ENCODE measurements at regions not wholly inside any gene's neighbourhood (a gene's known extent, or its start where the extent isn't known, plus 50 kb on each side); places are given as distances from the start of the nearest gene placed in this dataset.

DNA sequence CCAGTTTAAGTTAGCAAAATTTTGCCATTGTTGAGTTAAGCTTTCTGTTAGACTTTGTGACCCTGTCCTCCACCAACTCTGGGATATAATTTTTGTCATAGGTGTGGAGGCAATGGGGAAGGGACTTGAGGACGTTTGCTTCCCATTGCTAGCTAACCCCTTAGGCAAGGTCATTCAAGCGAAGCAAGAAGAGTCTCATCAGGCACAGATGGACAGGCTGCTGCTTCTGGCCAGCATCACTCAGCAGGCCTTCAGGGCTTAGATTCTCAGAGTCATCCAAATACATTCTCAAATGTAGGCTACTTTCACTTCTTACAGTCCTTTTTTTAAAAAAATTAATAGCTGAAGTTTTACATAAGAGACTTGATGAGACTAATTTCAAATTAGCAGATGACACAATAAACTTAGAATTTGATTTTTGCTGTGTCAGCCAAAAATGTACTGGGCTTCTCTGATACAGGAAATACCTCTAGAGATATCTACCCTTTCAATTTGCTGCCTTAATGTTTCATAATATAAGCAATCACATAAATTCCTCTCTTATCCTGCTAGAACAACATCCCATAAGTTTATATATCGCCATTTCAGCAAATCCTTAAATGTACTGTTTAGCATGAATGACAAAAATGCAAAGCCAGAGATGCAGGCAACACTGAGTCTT, 875.2 kb downstream of the FLRT2 start:
- no peaks in the 10 kb centered on the region for H4K20me1 ChIP-seq
- H3K4me3 ChIP-seq, result no peak overlapping the region
- no peak overlapping the region for H3K27ac ChIP-seq
- H3K36me3 ChIP-seq, result no peaks in the 10 kb centered on the region
- H3K4me2 ChIP-seq, result no peak overlapping the region
- no peak overlapping the region for H3K9ac ChIP-seq
- no peaks in the 10 kb centered on the region for H3K27me3 ChIP-seq
- TF ChIP-seq Cebpa-rat (IDR thresholded peaks at IDR 0.05), result no peak
- 0 out of 22 replicates have a peak, but pooled peaks cover 0 to 4% (median 0%) of the 10 kb centered on the region in 11 experiments for H3K9me3 ChIP-seq (replicated peaks in 1 of 11)
- H3K4me1 ChIP-seq, result no peaks in the 10 kb centered on the region

DNA sequence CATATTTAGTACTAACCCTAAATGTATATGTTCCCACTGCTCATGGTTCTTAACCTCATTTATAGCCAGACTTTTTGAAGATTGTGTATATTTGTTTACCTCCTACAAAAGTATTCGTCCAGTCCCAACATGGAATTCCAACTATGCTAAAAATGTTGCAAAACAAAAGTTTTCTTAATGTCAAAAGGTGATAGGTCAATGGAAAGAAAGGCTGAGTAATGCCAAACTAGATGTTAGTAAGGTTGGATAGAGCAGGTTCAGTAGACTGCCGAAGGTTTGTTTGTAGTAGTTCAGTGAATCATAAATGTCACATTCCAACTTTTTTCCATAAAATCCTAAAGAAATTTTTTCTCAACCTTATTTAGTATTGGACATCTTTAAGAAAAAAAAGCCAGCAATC, 874.5 kb downstream of the FLRT2 start:
- Histone ChIP-seq H4K20me1 (no peaks in the 10 kb centered on the region), H3K9ac (no peak overlapping the region), H3K27ac (no peak overlapping the region), H3K4me1 (no peaks in the 10 kb centered on the region), H3K4me3 (no peak overlapping the region), H3K27me3 (no peaks in the 10 kb centered on the region), H3K36me3 (no peaks in the 10 kb centered on the region), H3K9me3 (replicated peaks in 1 of 11) (0 out of 22 replicates have a peak, but pooled peaks cover 0 to 4% (median 0%) of the 10 kb centered on the region in 11 experiments), H3K4me2 (no peak overlapping the region)
- no peak for TF ChIP-seq Cebpa-rat (IDR thresholded peaks at IDR 0.05)

- no peak overlapping the region for H3K4me2 ChIP-seq
- H3K9ac ChIP-seq, result no peak overlapping the region
- no peaks in the 10 kb centered on the region for H4K20me1 ChIP-seq
- H3K36me3 ChIP-seq, result no peaks in the 10 kb centered on the region
- H3K4me1 ChIP-seq, result no peaks in the 10 kb centered on the region
- H3K27me3 ChIP-seq, result no peaks in the 10 kb centered on the region
- 0 out of 22 replicates have a peak, but pooled peaks cover 0 to 4% (median 0%) of the 10 kb centered on the region in 11 experiments for H3K9me3 ChIP-seq (replicated peaks in 1 of 11)
- no peak overlapping the region for H3K27ac ChIP-seq
- TF ChIP-seq Cebpa-rat (IDR thresholded peaks at IDR 0.05), result no peak
- no peak overlapping the region for H3K4me3 ChIP-seq
Measured at GRCh38 chr14:86402545-86402944, 872.6 kb downstream of the FLRT2 start.

- no peak overlapping the region for H3K4me2 ChIP-seq
Measured at GRCh38 chr14:86391085-86391484, 861.1 kb downstream of the FLRT2 start.

DNA sequence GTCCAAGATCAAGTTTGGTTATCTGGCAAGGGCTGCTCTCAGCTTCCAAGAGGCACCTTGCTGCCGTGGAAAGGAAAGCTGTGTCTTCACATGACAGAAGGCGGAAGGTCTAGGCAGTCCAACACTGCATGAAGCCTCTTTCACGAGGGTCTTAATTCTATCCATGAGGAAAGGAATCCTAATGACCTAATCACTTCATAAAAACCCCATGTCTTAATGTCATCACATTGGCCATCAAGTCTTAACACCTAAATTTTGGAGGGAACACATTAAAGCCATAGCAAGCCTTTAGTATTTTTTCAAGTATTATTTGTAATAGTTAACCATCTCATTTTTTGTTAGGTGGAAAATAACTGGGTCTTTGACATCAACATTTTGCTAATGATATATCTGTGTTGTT, 858.3 kb downstream of the FLRT2 start:
- no peaks in the 10 kb centered on the region for H3K27me3 ChIP-seq
- H4K20me1 ChIP-seq, result no peaks in the 10 kb centered on the region
- H3K36me3 ChIP-seq, result no peaks in the 10 kb centered on the region
- H3K4me1 ChIP-seq, result no peaks in the 10 kb centered on the region
- H3K9ac ChIP-seq, result no peak overlapping the region
- no peak for TF ChIP-seq Cebpa-rat (IDR thresholded peaks at IDR 0.05)
- no peak overlapping the region for H3K27ac ChIP-seq
- no peak overlapping the region for H3K4me2 ChIP-seq
- no peak overlapping the region for H3K4me3 ChIP-seq
- H3K9me3 ChIP-seq (replicated peaks in 1 of 11), result peaks cover 18 to 25% (median 20%) of the 10 kb centered on the region in 11 experiments

More at GRCh38 chr14:86391085-86391484, 861.1 kb downstream of the FLRT2 start:
- Histone ChIP-seq H3K36me3 (no peaks in the 10 kb centered on the region), H3K9ac (no peak overlapping the region), H3K4me1 (no peaks in the 10 kb centered on the region), H3K27me3 (no peaks in the 10 kb centered on the region), H4K20me1 (no peaks in the 10 kb centered on the region), H3K9me3 (replicated peaks in 1 of 11) (peaks cover 18 to 30% (median 24%) of the 10 kb centered on the region in 11 experiments), H3K4me3 (no peak overlapping the region), H3K27ac (no peak overlapping the region)
- TF ChIP-seq Cebpa-rat (IDR thresholded peaks at IDR 0.05), result no peak

GRCh38 chr14:86373886-86374285, 843.9 kb downstream of the FLRT2 start:
- Histone ChIP-seq H3K27me3 (no peaks in the 10 kb centered on the region), H3K36me3 (no peaks in the 10 kb centered on the region; a peak in 2 of 22 replicates), H3K4me1 (no peaks in the 10 kb centered on the region), H3K4me3 (no peak overlapping the region), H3K4me2 (no peak overlapping the region), H3K27ac (no peak overlapping the region), H4K20me1 (no peaks in the 10 kb centered on the region), H3K9ac (no peak overlapping the region), H3K9me3 (replicated peaks in 1 of 11) (peaks cover 24 to 40% (median 29%) of the 10 kb centered on the region in 11 experiments)
- TF ChIP-seq Cebpa-rat (IDR thresholded peaks at IDR 0.05), result no peak

GRCh38 chr14:86372402-86372801, 842.5 kb downstream of the FLRT2 start:
- Histone ChIP-seq H3K9ac (no peak overlapping the region), H3K4me3 (no peak overlapping the region), H3K4me2 (no peak overlapping the region), H3K4me1 (no peaks in the 10 kb centered on the region), H3K36me3 (no peaks in the 10 kb centered on the region; a peak in 2 of 22 replicates), H3K9me3 (replicated peaks in 1 of 11) (peaks cover 24 to 40% (median 29%) of the 10 kb centered on the region in 11 experiments), H3K27me3 (no peaks in the 10 kb centered on the region), H4K20me1 (no peaks in the 10 kb centered on the region), H3K27ac (no peak overlapping the region)
- no peak for TF ChIP-seq Cebpa-rat (IDR thresholded peaks at IDR 0.05)

DNA sequence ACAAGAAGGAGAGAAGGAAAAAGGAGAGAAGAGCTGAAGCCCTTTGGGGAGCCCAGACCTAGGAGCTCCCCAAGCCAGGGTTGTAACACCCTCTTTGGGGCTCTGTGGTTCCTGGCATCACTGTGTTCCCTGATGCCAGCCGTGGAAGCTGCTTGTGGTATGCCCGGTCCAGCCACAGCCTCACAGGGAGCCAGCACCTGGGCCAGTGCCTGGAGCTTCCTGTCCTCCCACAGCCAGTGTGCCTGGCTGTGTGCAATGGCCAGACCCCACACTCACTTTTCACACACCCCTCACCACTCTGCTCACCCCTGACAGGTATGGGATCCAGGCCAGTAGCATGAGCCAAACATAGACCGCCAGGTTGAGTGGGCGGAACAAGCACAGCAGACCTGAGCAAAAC, 834.7 kb downstream of the FLRT2 start:
- TF ChIP-seq Cebpa-rat (IDR thresholded peaks at IDR 0.05), result no peak
- Histone ChIP-seq H3K4me2 (no peak overlapping the region), H3K36me3 (no peaks in the 10 kb centered on the region), H3K27me3 (no peaks in the 10 kb centered on the region), H3K9me3 (replicated peaks in 1 of 11) (peaks cover 16 to 28% (median 19%) of the 10 kb centered on the region in 11 experiments; a peak in 21 of 22 replicates), H3K27ac (no peak overlapping the region), H3K4me3 (no peak overlapping the region), H4K20me1 (no peaks in the 10 kb centered on the region), H3K9ac (no peak overlapping the region), H3K4me1 (0 out of 20 replicates have a peak, but pooled peaks cover 0 to 3% (median 0%) of the 10 kb centered on the region in 10 experiments)

GRCh38 chr14:86363576-86363975, 833.6 kb downstream of the FLRT2 start:
- TF ChIP-seq Cebpa-rat (IDR thresholded peaks at IDR 0.05), result no peak
- no peak overlapping the region for H3K4me3 ChIP-seq

DNA sequence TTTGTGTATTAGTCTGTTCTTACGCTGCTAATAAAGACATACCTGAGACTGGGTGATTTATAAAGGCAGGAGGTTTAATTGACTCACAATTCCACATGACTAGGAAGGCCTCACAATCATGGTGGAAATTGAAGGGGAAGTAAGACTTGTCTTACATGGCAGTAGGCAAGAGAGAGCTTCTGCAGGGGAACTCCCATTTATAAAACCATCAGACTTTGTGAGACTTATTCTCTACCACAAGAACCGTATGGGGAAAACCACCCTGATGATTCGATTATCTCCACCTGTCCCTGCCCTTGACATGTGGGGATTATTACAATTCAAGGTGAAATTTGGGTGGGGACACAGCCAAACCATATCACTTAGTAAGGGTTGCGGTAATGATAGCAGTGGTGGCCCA, 833.1 kb downstream of the FLRT2 start:
- TF ChIP-seq Cebpa-rat (IDR thresholded peaks at IDR 0.05), result no peak
- Histone ChIP-seq H3K27me3 (no peaks in the 10 kb centered on the region), H3K27ac (no peak overlapping the region), H3K4me2 (no peak overlapping the region), H3K4me3 (no peak overlapping the region), H3K4me1 (peaks cover 0 to 4% (median 0%) of the 10 kb centered on the region in 10 experiments; a peak in 8 of 20 replicates), H3K9me3 (replicated peaks in 1 of 11) (peaks cover 16 to 28% (median 19%) of the 10 kb centered on the region in 11 experiments; a peak in 21 of 22 replicates), H4K20me1 (no peaks in the 10 kb centered on the region), H3K36me3 (no peaks in the 10 kb centered on the region), H3K9ac (no peak overlapping the region)

More at GRCh38 chr14:86363576-86363975, 833.6 kb downstream of the FLRT2 start:
- peaks cover 16 to 28% (median 19%) of the 10 kb centered on the region in 11 experiments; a peak in 21 of 22 replicates for H3K9me3 ChIP-seq (replicated peaks in 1 of 11)
- H4K20me1 ChIP-seq, result no peaks in the 10 kb centered on the region
- H3K36me3 ChIP-seq, result no peaks in the 10 kb centered on the region
- H3K4me2 ChIP-seq, result no peak overlapping the region
- H3K27me3 ChIP-seq, result no peaks in the 10 kb centered on the region
- H3K9ac ChIP-seq, result no peak overlapping the region
- no peak overlapping the region for H3K27ac ChIP-seq
- H3K4me1 ChIP-seq, result 0 out of 20 replicates have a peak, but pooled peaks cover 0 to 3% (median 0%) of the 10 kb centered on the region in 10 experiments
